ENCODE measurements at regions not wholly inside any gene's neighbourhood (a gene's known extent, or its start where the extent isn't known, plus 50 kb on each side); places are given as distances from the start of the nearest gene placed in this dataset.

GRCh38 chr2:13433954-13434353 lies 717.2 kb downstream of the TRIB2 start:
- TF ChIP-seq CTCF (conservative IDR thresholded peaks at IDR 0.05; ENCODE audit: low read depth in 2 of 2) (no peak), CREB1 (CRISPR knock-in tag; IDR thresholded peaks at IDR 0.05; ENCODE audit: low read depth) (no peak), REST (IDR thresholded peaks at IDR 0.05; ENCODE audit: unreplicated experiment) (no peak), POLR2AphosphoS5 (IDR thresholded peaks at IDR 0.05; ENCODE audit: low read depth) (no peak), EZH2 (IDR thresholded peaks at IDR 0.05; ENCODE audit: low read depth, unreplicated experiment) (no peak), JUNB (IDR thresholded peaks at IDR 0.05; ENCODE audit: unreplicated experiment) (no peak), STAT1 (IDR thresholded peaks at IDR 0.05; ENCODE audit: unreplicated experiment) (no peak), EZH2phosphoT487 (IDR thresholded peaks at IDR 0.05; ENCODE audit: unreplicated experiment) (no peak), ZNF331 (CRISPR knock-in tag; IDR thresholded peaks at IDR 0.05; ENCODE audit: low read depth) (no peak), ETS1 (IDR thresholded peaks at IDR 0.05) (no peak), ZNF462 (CRISPR knock-in tag; IDR thresholded peaks at IDR 0.05) (no peak), NANOG (IDR thresholded peaks at IDR 0.05; ENCODE audit: borderline replicate concordance) (no peak), ZNF114 (CRISPR knock-in tag; IDR thresholded peaks at IDR 0.05) (no peak)
